Activated naive CD8-positive, alpha-beta T cell treated with anti-CD3 and anti-CD28 coated beads, Interleukin-2, amount 10 ng/mL, durations not matched to agents 7 days and 5 days (primary cell): ENCODE measurements at regions not wholly inside any gene's neighbourhood (a gene's known extent, or its start where the extent isn't known, plus 50 kb on each side); places are given as distances from the start of the nearest gene placed in this dataset.

ENCODE experiments used
- ATAC-seq: fragments of 150-1000 bp; cut with Tn5 transposase; one replicate; pipeline ENCODE4 v1.10.0; 2021; ENCODE audit warnings: low read depth, moderate library complexity
- POLR2A ChIA-PET: fragments of 350-600 bp; sonication (Branson Sonifier 250); formaldehyde crosslinking; loops from one replicate; lab custom pipeline; 2021; ENCODE audit warnings: antibody characterized with exemption; lab: Charles Lee
- DNase-seq: peaks from one replicate; pipeline ENCODE4 v3.0.0; 2021
- H3K27ac Mint-ChIP-seq: one replicate; pipeline ENCODE4 v1.8.0; 2022; ENCODE audit warnings: mild to moderate bottlenecking, mixed read lengths
- H3K27me3 Mint-ChIP-seq: one replicate; pipeline ENCODE4 v1.8.0; 2022; ENCODE audit warnings: mild to moderate bottlenecking, moderate library complexity, mixed read lengths
- H3K36me3 Mint-ChIP-seq: one replicate; pipeline ENCODE4 v1.8.0; 2021; ENCODE audit warnings: mild to moderate bottlenecking, mixed read lengths
- H3K4me1 Mint-ChIP-seq: one replicate; pipeline ENCODE4 v1.8.0; 2021; ENCODE audit warnings: mixed read lengths
- H3K4me3 Mint-ChIP-seq: one replicate; pipeline ENCODE4 v1.8.0; 2022; ENCODE audit warnings: mild to moderate bottlenecking, moderate library complexity, mixed read lengths
- H3K9me3 Mint-ChIP-seq: one replicate; pipeline ENCODE4 v1.8.0; 2021; ENCODE audit warnings: mixed read lengths

- Mint-ChIP-seq H3K9me3 (no peaks in the 10 kb centered on the region), H3K4me3 (no peak overlapping the region), H3K4me1 (no peaks in the 10 kb centered on the region), H3K27me3 (peaks cover 4% of the 10 kb centered on the region), H3K27ac (no peak overlapping the region), H3K36me3 (no peaks in the 10 kb centered on the region)
- ATAC-seq (no peak), DNase-seq (no peak)
- POLR2A ChIA-PET: no interaction called here
Measured at GRCh38 chr22:47575291-47575690, 812.8 kb downstream of the TBC1D22A start.

- Mint-ChIP-seq H3K36me3 (no peaks in the 10 kb centered on the region), H3K27ac (no peak overlapping the region), H3K27me3 (peaks cover 2% of the 10 kb centered on the region), H3K9me3 (no peaks in the 10 kb centered on the region), H3K4me1 (no peaks in the 10 kb centered on the region), H3K4me3 (no peak overlapping the region)
- DNase-seq: no peak
- POLR2A ChIA-PET: no interaction called here
- ATAC-seq: no peak
Measured at GRCh38 chr22:47574556-47574955, 812.1 kb downstream of the TBC1D22A start.

DNA sequence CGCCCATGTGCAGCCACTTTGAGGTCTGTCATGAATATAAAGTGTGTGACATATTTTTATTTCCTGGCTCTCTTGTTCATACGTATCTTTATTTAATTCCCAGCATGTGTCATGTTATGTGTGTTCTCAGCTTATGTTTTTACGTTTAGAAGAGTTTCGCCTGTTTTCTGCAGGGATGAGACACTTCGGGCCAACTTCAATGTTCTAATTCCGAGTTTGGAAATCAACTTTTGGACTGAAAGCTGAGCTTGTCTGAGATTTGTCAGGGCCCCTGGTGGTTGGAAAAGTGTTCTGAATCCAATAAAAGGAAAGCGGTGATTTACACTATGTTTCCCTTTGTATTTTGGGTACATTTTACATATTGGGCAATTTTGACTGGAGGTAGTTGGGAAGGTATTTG lies 810.7 kb downstream of the TBC1D22A start:
- POLR2A ChIA-PET: no interaction called here
- Mint-ChIP-seq H3K4me1 (no peaks in the 10 kb centered on the region), H3K36me3 (no peaks in the 10 kb centered on the region), H3K27ac (no peak overlapping the region), H3K9me3 (no peaks in the 10 kb centered on the region), H3K27me3 (peaks cover 2% of the 10 kb centered on the region), H3K4me3 (no peak overlapping the region)
- DNase-seq (no peak), ATAC-seq (no peak)

DNA sequence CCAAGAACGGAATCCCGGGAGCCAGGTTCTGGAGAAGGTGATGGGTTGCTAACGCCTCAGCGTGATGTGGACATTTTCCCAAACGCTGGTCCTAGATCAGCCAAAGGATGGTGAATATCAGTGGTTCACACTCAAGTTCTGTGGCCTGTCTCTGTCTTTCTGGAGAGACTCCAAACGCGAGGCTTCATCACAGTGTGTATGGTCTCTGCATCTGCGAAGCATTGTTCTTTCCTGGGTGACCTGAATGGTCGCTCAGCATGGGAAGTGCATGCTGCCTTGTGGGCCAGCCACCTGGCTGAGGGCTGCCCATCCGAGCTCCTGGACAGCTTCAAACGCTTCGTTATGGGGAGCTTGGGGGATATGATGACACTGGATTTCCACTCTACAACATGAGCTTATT lies 810.0 kb downstream of the TBC1D22A start:
- ATAC-seq (no peak), DNase-seq (no peak)
- peaks cover 2% of the 10 kb centered on the region for H3K27me3 Mint-ChIP-seq
- H3K27ac Mint-ChIP-seq: no peak overlapping the region
- no peaks in the 10 kb centered on the region for H3K9me3 Mint-ChIP-seq
- no peaks in the 10 kb centered on the region for H3K4me1 Mint-ChIP-seq
- H3K4me3 Mint-ChIP-seq: no peak overlapping the region
- no peaks in the 10 kb centered on the region for H3K36me3 Mint-ChIP-seq
- POLR2A ChIA-PET: no interaction called here

GRCh38 chr22:47571616-47572015 lies 809.2 kb downstream of the TBC1D22A start:
- no peaks in the 10 kb centered on the region for H3K9me3 Mint-ChIP-seq
- POLR2A ChIA-PET: no interaction called here
- ATAC-seq (no peak), DNase-seq (no peak)
- H3K4me3 Mint-ChIP-seq: no peak overlapping the region
- no peaks in the 10 kb centered on the region for H3K4me1 Mint-ChIP-seq
- no peaks in the 10 kb centered on the region for H3K36me3 Mint-ChIP-seq
- peaks cover 2% of the 10 kb centered on the region for H3K27me3 Mint-ChIP-seq
- H3K27ac Mint-ChIP-seq: no peak overlapping the region

DNA sequence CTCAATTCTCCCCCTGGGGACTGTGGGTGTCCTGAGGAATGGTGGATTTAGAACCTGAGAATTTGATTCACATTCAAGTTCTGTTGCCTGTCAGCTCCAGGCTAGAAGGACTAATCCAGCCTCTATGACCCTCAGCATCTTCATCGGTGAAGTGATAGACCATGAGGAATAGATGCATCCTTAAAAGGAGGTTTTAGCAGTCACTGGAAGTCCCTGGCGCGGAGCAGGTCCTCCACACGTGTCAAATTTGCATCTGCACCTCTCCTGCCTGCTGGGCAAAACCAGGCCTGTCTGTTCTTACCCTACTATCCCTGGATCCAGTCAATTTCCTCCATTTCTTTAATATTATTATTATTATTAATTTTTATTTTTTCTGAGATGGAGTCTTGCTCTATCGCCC lies 808.4 kb downstream of the TBC1D22A start:
- Mint-ChIP-seq H3K27me3 (peaks cover 2% of the 10 kb centered on the region), H3K4me1 (no peaks in the 10 kb centered on the region), H3K36me3 (no peaks in the 10 kb centered on the region), H3K4me3 (no peak overlapping the region), H3K27ac (no peak overlapping the region), H3K9me3 (no peaks in the 10 kb centered on the region)
- POLR2A ChIA-PET: no interaction called here
- ATAC-seq (no peak), DNase-seq (no peak)

GRCh38 chr22:47570300-47570685 lies 807.8 kb downstream of the TBC1D22A start:
- no peak overlapping the region for H3K27ac Mint-ChIP-seq
- H3K4me1 Mint-ChIP-seq: no peaks in the 10 kb centered on the region
- DNase-seq (no peak), ATAC-seq (no peak)
- H3K9me3 Mint-ChIP-seq: no peaks in the 10 kb centered on the region
- H3K36me3 Mint-ChIP-seq: no peaks in the 10 kb centered on the region
- no peak overlapping the region for H3K4me3 Mint-ChIP-seq
- H3K27me3 Mint-ChIP-seq: peaks cover 2% of the 10 kb centered on the region
- POLR2A ChIA-PET: no interaction called here

DNA sequence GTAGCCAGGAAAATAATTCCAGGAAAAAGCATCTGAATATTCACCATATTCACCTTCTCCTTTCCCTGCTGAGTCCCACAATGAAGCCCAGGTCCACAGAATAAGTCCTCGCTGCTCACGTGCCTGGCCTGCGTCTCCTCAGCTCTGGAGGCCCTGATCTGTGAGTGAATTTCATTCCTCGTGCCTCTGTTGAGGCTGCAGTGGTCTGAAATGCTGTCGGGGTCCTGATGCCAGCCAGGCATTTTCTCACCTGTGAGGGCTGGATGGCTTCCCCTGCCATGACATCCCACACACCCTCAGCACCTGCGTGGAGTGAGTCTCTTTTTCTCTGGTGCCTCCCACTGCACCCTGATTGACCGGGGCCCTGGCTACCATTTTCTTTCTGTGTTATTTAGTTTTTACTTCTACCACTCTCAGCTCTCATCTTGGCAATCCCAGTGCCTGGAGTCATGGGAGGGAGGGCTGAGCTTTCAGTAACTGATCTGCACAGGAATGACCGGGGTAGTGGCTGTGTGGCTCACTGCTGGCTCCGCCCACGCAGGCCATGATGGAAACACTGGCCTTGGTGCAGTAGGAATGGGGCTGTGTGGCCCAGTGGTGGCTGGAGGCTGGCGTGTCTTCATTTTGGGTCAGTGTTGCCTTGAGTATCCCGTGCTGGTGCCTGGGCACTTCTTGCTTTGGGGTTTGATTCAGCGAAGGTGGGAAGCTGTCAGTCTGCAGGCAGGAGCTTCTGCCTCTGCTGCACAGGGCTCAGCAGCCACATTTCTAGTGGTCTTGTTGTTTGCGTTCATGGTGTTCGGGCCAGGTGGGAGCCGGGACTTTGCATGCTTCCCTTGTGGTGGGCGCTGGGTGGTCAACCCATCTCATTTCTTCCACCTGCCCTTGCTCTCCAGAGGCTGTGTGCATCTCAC lies 807.2 kb downstream of the TBC1D22A start:
- Mint-ChIP-seq H3K4me1 (no peaks in the 10 kb centered on the region), H3K4me3 (no peak overlapping the region), H3K27me3 (no peaks in the 10 kb centered on the region), H3K9me3 (no peaks in the 10 kb centered on the region), H3K27ac (no peak overlapping the region), H3K36me3 (no peaks in the 10 kb centered on the region)
- DNase-seq (no peak), ATAC-seq (no peak)
- POLR2A ChIA-PET: no interaction called here

- H3K36me3 Mint-ChIP-seq: no peaks in the 10 kb centered on the region
- no peaks in the 10 kb centered on the region for H3K4me1 Mint-ChIP-seq
Measured at GRCh38 chr22:47568700-47569099, 806.2 kb downstream of the TBC1D22A start.

DNA sequence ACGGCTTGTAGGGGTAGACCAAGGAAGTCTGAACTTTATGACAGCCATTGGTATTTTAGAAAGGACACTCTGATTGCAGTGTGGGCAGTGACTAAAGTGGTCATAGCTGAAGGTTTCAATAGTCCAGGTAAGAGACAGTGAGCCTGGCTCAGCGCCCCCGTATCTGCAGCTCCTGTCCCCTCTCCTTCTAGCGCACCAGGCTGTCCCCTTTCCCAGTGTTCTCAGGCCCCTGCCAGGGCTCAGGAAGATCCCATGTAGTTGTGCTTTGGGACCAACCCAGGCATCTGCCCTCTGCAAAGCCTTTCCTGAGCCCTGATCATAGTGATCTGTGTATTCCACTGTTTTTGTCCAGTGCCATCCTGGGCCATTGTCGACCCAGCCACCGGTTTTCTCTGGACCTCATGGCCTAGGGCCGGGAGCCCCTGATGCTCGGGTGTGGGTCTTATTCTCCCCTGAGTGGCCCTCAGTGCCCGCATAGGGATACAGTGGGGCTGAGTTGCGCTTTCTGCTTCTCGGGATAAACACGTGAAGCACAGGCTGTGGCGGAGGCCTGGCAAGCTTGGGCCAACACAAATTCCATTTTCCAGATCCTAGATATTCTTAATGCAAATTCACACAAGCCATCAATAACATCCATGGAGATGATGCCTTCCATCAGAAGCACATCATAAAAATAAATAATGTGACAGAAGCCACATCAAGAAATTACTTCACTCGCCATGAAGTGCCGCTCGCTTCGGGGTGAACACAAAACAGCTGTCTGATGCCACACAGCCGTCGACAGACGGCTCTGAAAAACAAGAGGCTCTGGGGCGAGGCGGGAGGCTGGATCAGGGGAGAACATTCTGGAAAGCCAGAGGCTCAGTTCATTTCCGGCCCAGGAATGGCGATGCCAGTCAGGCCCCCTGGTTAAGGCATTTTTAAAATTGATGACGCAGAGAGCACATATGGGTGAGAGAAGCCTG lies 805.0 kb downstream of the TBC1D22A start:
- POLR2A ChIA-PET: no interaction called here
- Mint-ChIP-seq H3K4me1 (no peaks in the 10 kb centered on the region), H3K9me3 (no peaks in the 10 kb centered on the region), H3K36me3 (no peaks in the 10 kb centered on the region), H3K27me3 (no peaks in the 10 kb centered on the region), H3K27ac (no peak overlapping the region), H3K4me3 (no peak overlapping the region)
- no peak for DNase-seq
- no peak for ATAC-seq

More at GRCh38 chr22:47568700-47569099, 806.2 kb downstream of the TBC1D22A start:
- Mint-ChIP-seq H3K4me3 (no peak overlapping the region), H3K9me3 (no peaks in the 10 kb centered on the region), H3K27me3 (no peaks in the 10 kb centered on the region), H3K27ac (no peak overlapping the region)
- ATAC-seq (no peak), DNase-seq (no peak)
- POLR2A ChIA-PET: no interaction called here

- H3K27ac Mint-ChIP-seq: no peak overlapping the region
- no peak for ATAC-seq
- no peaks in the 10 kb centered on the region for H3K36me3 Mint-ChIP-seq
- H3K4me1 Mint-ChIP-seq: no peaks in the 10 kb centered on the region
- DNase-seq: no peak
- no peaks in the 10 kb centered on the region for H3K27me3 Mint-ChIP-seq
- no peaks in the 10 kb centered on the region for H3K9me3 Mint-ChIP-seq
- H3K4me3 Mint-ChIP-seq: no peak overlapping the region
- POLR2A ChIA-PET: no interaction called here
Measured at GRCh38 chr22:47566491-47566890, 804.0 kb downstream of the TBC1D22A start.

DNA sequence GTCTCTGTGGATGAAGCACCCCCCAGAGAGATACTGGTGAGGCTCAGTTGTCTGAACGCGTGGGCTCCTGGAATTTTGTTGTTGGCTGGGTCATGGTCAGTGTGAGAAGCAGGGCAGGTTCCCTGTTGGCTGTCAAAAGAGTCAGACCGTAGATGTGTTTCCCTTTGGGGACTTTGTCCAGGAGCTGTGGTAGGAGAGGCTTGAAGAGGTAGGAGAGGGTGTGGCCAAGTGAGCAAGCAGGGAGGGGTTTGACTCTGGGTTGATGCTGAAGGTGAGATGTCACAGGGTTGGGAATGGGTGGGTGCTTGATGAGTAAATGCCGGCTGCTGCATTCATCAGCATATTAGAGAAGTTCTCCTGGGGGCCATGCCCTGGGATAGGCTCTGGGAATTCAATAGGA lies 803.2 kb downstream of the TBC1D22A start:
- ATAC-seq (no peak), DNase-seq (no peak)
- Mint-ChIP-seq H3K9me3 (no peaks in the 10 kb centered on the region), H3K27ac (no peak overlapping the region), H3K4me3 (no peak overlapping the region), H3K27me3 (no peaks in the 10 kb centered on the region), H3K4me1 (no peaks in the 10 kb centered on the region), H3K36me3 (no peaks in the 10 kb centered on the region)
- POLR2A ChIA-PET: no interaction called here

DNA sequence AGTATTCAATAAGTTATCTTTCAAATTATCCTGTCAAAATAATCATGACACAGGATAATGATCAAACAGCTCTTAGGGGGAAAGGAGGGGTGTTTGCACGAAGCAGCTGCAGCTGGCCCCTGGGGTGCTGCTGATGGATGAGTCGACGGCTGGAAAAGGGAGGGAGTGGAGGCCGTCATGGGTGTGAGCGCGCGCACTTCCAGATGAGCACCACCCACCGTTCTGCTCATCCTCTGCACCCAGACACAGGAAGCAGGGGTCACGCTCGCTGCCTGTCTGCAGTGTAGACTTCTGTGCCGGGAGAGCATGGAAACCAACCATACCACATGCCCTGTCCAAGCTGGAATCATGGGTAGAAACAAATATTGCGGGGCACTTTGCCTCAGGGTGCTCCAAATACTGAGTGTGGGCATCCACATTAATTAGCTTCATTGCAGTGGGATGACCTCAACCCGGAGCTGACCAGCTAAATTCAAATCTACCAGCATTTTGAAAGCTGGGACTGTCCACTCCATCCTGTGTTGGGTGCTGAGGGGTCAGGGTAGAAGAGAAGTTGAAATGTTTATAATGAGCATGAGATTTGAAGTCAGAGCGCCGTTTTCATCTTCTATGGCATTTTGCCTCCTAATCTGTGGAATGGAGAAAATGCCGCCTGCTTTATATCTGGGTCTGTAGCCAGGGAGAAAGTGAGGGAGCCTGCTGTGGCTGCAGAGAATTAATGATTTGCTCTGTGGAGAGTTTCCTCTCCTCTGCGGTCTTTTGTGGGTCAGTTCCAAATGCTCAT lies 802.4 kb downstream of the TBC1D22A start:
- ATAC-seq (no peak), DNase-seq (no peak)
- Mint-ChIP-seq H3K4me1 (no peaks in the 10 kb centered on the region), H3K27me3 (no peaks in the 10 kb centered on the region), H3K27ac (no peak overlapping the region), H3K9me3 (no peaks in the 10 kb centered on the region), H3K4me3 (no peak overlapping the region), H3K36me3 (no peaks in the 10 kb centered on the region)
- POLR2A ChIA-PET: no interaction called here
